Non-pigmented ciliary epithelial cell (primary cell): ENCODE measurements at regions not wholly inside any gene's neighbourhood (a gene's known extent, or its start where the extent isn't known, plus 50 kb on each side); places are given as distances from the start of the nearest gene placed in this dataset.

Experiments
- DNase-seq: peaks from one replicate; pipeline ENCODE4 v3.0.0-alpha.2; 2010; ENCODE audit warnings: low read depth

- no peak for DNase-seq
Measured at GRCh38 chr11:69918231-69918937, 99.2 kb upstream of the FGF3 start.

GRCh38 chr11:69918938-69919650 lies 99.9 kb upstream of the FGF3 start:
- DNase-seq, result no peak

GRCh38 chr11:69919659-69920344 lies 100.6 kb upstream of the FGF3 start:
- no peak for DNase-seq

- no peak for DNase-seq
Measured at GRCh38 chr11:69920345-69921127, 101.3 kb upstream of the FGF3 start.

GRCh38 chr11:69921128-69922014 lies 102.2 kb upstream of the FGF3 start:
- no peak for DNase-seq

GRCh38 chr11:69922015-69922595 lies 102.9 kb upstream of the FGF3 start:
- no peak for DNase-seq

GRCh38 chr11:69922596-69923111 lies 103.4 kb upstream of the FGF3 start:
- no peak for DNase-seq

GRCh38 chr11:69923196-69923595 lies 104.0 kb upstream of the FGF3 start:
- DNase-seq, result no peak

GRCh38 chr11:69923641-69924307 lies 104.6 kb upstream of the FGF3 start:
- no peak for DNase-seq

GRCh38 chr11:69924308-69925161 lies 105.3 kb upstream of the FGF3 start:
- DNase-seq, result no peak

GRCh38 chr11:69925366-69926196 lies 106.4 kb upstream of the FGF3 start:
- no peak for DNase-seq

- no peak for DNase-seq
Measured at GRCh38 chr11:69926376-69927050, 107.3 kb upstream of the FGF3 start.

- no peak for DNase-seq
Measured at GRCh38 chr11:69928121-69928520, 108.9 kb upstream of the FGF3 start.

GRCh38 chr11:69928975-69929374 lies 109.8 kb upstream of the FGF3 start:
- DNase-seq, result no peak

- DNase-seq, result no peak
Measured at GRCh38 chr11:69930081-69931059, 111.2 kb upstream of the FGF3 start.
